Panc1 (cell line): ENCODE measurements at regions not wholly inside any gene's neighbourhood (a gene's known extent, or its start where the extent isn't known, plus 50 kb on each side); places are given as distances from the start of the nearest gene placed in this dataset.

ENCODE experiments used
- ATAC-seq: fragments of 200-7000 bp; cut with Tn5 transposase; 2 replicates; pipeline ENCODE4 v1.9.1; 2020; ENCODE audit warnings: mild to moderate bottlenecking, moderate library complexity
- BruUV-seq: library from RNA; stranded (reverse); fragments of 400-500 nt; replicated peaks from 2 replicates; lab custom pipeline; 2021; lab: Mats Ljungman, UMichigan
- CTCF ChIA-PET: fragments of 300-600 bp; sonication (Branson Sonifier 250); formaldehyde crosslinking; loops from one replicate; lab custom pipeline; 2022; ENCODE audit warnings: antibody characterized with exemption; lab: Charles Lee
- POLR2A ChIA-PET: fragments of 300-600 bp; sonication (Branson Sonifier 250); formaldehyde crosslinking; loops from one replicate; lab custom pipeline; 2022; ENCODE audit warnings: antibody characterized with exemption; lab: Charles Lee
- DNase-seq: peaks from one replicate; pipeline ENCODE4 v3.0.0-alpha.2; 2010; ENCODE audit warnings: low read depth, low spot score
- H3K27ac ChIP-seq: 2 replicates; pipeline ENCODE4 v1.5.1; 2011; ENCODE audit warnings: mild to moderate bottlenecking, low read length, inconsistent platforms
- H3K27me3 ChIP-seq: fragments of 200-500 bp; sonication (Bioruptor generic); 2 replicates; pipeline ENCODE4 v1.6.0; 2014; ENCODE audit warnings: low read length, inconsistent platforms; ENCODE audit not compliant: control insufficient read depth, insufficient read depth
- H3K36me3 ChIP-seq: fragments of 200-500 bp; sonication (Bioruptor generic); 2 replicates; pipeline ENCODE4 v1.5.1; 2014; ENCODE audit warnings: inconsistent platforms, mild to moderate bottlenecking, low read length, moderate library complexity; ENCODE audit not compliant: control insufficient read depth, insufficient read depth
- H3K4me1 ChIP-seq: 2 replicates; pipeline ENCODE4 v1.5.1; 2011; ENCODE audit warnings: inconsistent platforms, mild to moderate bottlenecking, low read length, moderate library complexity; ENCODE audit not compliant: control insufficient read depth, insufficient read depth
- H3K4me3 ChIP-seq, 2 experiments: 2 replicates each; pipeline ENCODE4 v1.5.1; 2011 to 2012; ENCODE audit warnings: low read depth in 2 of 2, low read length in 2 of 2, mild to moderate bottlenecking in 2 of 2, inconsistent platforms in 1 of 2, moderate library complexity in 1 of 2
- H3K9me3 ChIP-seq: fragments of 200-500 bp; sonication (Bioruptor generic); 2 replicates; pipeline ENCODE4 v1.5.1; 2014; ENCODE audit warnings: low read depth, mild to moderate bottlenecking, inconsistent platforms, low read length, moderate library complexity; ENCODE audit not compliant: control insufficient read depth, insufficient read depth
- CTCF ChIP-seq: fragments of 450-650 bp; IDR thresholded peaks from 2 replicates; pipeline ENCODE4 v1.5.1; 2017; ENCODE audit warnings: mild to moderate bottlenecking
- POLR2AphosphoS5 ChIP-seq: IDR thresholded peaks from 2 replicates; pipeline ENCODE4 v1.6.1; 2012; ENCODE audit warnings: mild to moderate bottlenecking, low read depth, low read length, moderate library complexity
- REST ChIP-seq, 2 experiments: IDR thresholded peaks; 2 replicates each; pipeline ENCODE4 v1.6.1; 2011 to 2012; ENCODE audit warnings: low read depth in 2 of 2, control low read depth in 1 of 2, low read length in 1 of 2, mild to moderate bottlenecking in 1 of 2, moderate library complexity in 1 of 2; ENCODE audit not compliant: insufficient read depth in 1 of 2
- SIN3A ChIP-seq: IDR thresholded peaks from 2 replicates; pipeline ENCODE4 v1.6.1; 2012; ENCODE audit warnings: low read depth, mild to moderate bottlenecking, low read length, moderate library complexity, borderline replicate concordance; ENCODE audit not compliant: insufficient read depth
- TCF7L2 ChIP-seq: IDR thresholded peaks from 2 replicates; pipeline ENCODE4 v1.6.1; 2011; ENCODE audit warnings: mild to moderate bottlenecking, low read depth, low read length, inconsistent platforms
- in situ Hi-C: cut with HindIII; loops from 2 replicates; pipeline ENCODE4 v1.10.0; 2016; ENCODE audit warnings: low sequenced_read_pairs, low pct_unique_long_range_greater_than_20kb
- intact Hi-C: fragments of 100-400 bp; cut with micrococcal nuclease; formaldehyde crosslinking; loops from one replicate; pipeline ENCODE4 v1.10.0; 2022; ENCODE audit not compliant: unreplicated experiment

- in situ Hi-C loops (no loop called here), intact Hi-C loops (no loop called here)
- no peaks in the 10 kb centered on the region for H3K27me3 ChIP-seq
- no peaks in the 10 kb centered on the region for H3K9me3 ChIP-seq
- POLR2A ChIA-PET, result no interaction called here
- DNase-seq (no peak), ATAC-seq (no peak)
- H3K36me3 ChIP-seq, result no peaks in the 10 kb centered on the region
- H3K27ac ChIP-seq, result no peak overlapping the region
- TF ChIP-seq TCF7L2 (no peak), POLR2AphosphoS5 (no peak), CTCF (no peak), SIN3A (no peak), REST (IDR thresholded peaks at IDR 0.05; ENCODE audit: insufficient read depth in 1 of 2, low read depth in 2 of 2, low read length in 1 of 2) (no peak)
- H3K4me1 ChIP-seq, result no peaks in the 10 kb centered on the region
- CTCF ChIA-PET, result no interaction called here
- no peak overlapping the region for H3K4me3 ChIP-seq
- no TSS peak for BruUV-seq
These were observed 66.1 kb upstream of the ANKFN1 start for GRCh38 chr17:56087199-56087598.

GRCh38 chr17:56096026-56096810, 57.1 kb upstream of the ANKFN1 start:
- ChIA-PET CTCF (no interaction called here), POLR2A (no interaction called here)
- no peaks in the 10 kb centered on the region for H3K9me3 ChIP-seq
- no peak overlapping the region for H3K4me3 ChIP-seq
- intact Hi-C loops, result no loop called here
- H3K27me3 ChIP-seq, result no peaks in the 10 kb centered on the region
- TF ChIP-seq CTCF (no peak), SIN3A (no peak), REST (IDR thresholded peaks at IDR 0.05; ENCODE audit: insufficient read depth in 1 of 2, low read depth in 2 of 2, low read length in 1 of 2) (no peak)
- ATAC-seq (no peak), DNase-seq (no peak)
- in situ Hi-C loops, result no loop called here
- BruUV-seq, result no TSS peak
- no peaks in the 10 kb centered on the region for H3K36me3 ChIP-seq
- no peaks in the 10 kb centered on the region for H3K4me1 ChIP-seq
- no peak overlapping the region for H3K27ac ChIP-seq
